ENCODE measurements at regions not wholly inside any gene's neighbourhood (a gene's known extent, or its start where the extent isn't known, plus 50 kb on each side); places are given as distances from the start of the nearest gene placed in this dataset.
"Not testable (repeated sequence)": the region's sequence is repeated elsewhere in the genome, so short reads cannot be mapped to it uniquely, and the experiment has no call there.

- Mint-ChIP-seq H3K27me3 (peaks cover 8 to 19% (median 8%) of the 10 kb centered on the region in 3 donors), H3K9me3 (peaks cover 0 to 10% (median 2%) of the 10 kb centered on the region in 7 donors), H3K27ac (no peak overlapping the region), H3K4me3 (no peak overlapping the region), H3K4me1 (no peaks in the 10 kb centered on the region), H3K36me3 (no peaks in the 10 kb centered on the region)
- DNase-seq (no peak), ATAC-seq (ENCODE audit: low read depth in 2 of 2) (no peak)
These were observed 84.5 kb upstream of the C10orf90 start for GRCh38 chr10:126754966-126755365.

- ATAC-seq (ENCODE audit: low read depth in 2 of 2) (no peak), DNase-seq (no peak)
- no peak overlapping the region for H3K27ac Mint-ChIP-seq
- H3K27me3 Mint-ChIP-seq: peaks cover 8 to 13% (median 8%) of the 10 kb centered on the region in 3 donors
- no peaks in the 10 kb centered on the region for H3K4me1 Mint-ChIP-seq
- no peaks in the 10 kb centered on the region for H3K36me3 Mint-ChIP-seq
- H3K9me3 Mint-ChIP-seq: peaks cover 2 to 17% (median 8%) of the 10 kb centered on the region in 7 donors
- no peak overlapping the region for H3K4me3 Mint-ChIP-seq
These were observed 88.4 kb upstream of the C10orf90 start for GRCh38 chr10:126758867-126759266.

- no peaks in the 10 kb centered on the region for H3K36me3 Mint-ChIP-seq
- DNase-seq (no peak), ATAC-seq (ENCODE audit: low read depth in 2 of 2) (no peak)
- peaks cover 5 to 12% (median 8%) of the 10 kb centered on the region in 3 donors for H3K27me3 Mint-ChIP-seq
- H3K4me3 Mint-ChIP-seq: no peak overlapping the region
- H3K9me3 Mint-ChIP-seq: peaks cover 3 to 17% (median 10%) of the 10 kb centered on the region in 7 donors
- no peak overlapping the region for H3K27ac Mint-ChIP-seq
- no peaks in the 10 kb centered on the region for H3K4me1 Mint-ChIP-seq
These were observed 89.0 kb upstream of the C10orf90 start for GRCh38 chr10:126759531-126759930.

- H3K9me3 Mint-ChIP-seq: peaks cover 0 to 13% (median 10%) of the 10 kb centered on the region in 7 donors
- not testable (repeated sequence) for H3K27ac Mint-ChIP-seq; H3K4me3 Mint-ChIP-seq; H3K27me3 Mint-ChIP-seq; H3K36me3 Mint-ChIP-seq; DNase-seq; H3K4me1 Mint-ChIP-seq; ATAC-seq (ENCODE audit: low read depth in 2 of 2)
These were observed 96.2 kb upstream of the C10orf90 start for GRCh38 chr10:126766646-126767045.

GRCh38 chr10:126770809-126771208 lies 100.3 kb upstream of the C10orf90 start:
- DNase-seq: no peak
- no peak for ATAC-seq (ENCODE audit: low read depth in 2 of 2)
- Mint-ChIP-seq H3K27me3 (no peaks in the 10 kb centered on the region), H3K36me3 (no peaks in the 10 kb centered on the region), H3K4me1 (no peaks in the 10 kb centered on the region), H3K27ac (no peak overlapping the region), H3K9me3 (peaks cover 0 to 4% (median 2%) of the 10 kb centered on the region in 7 donors), H3K4me3 (no peak overlapping the region)

GRCh38 chr10:126776168-126776567 lies 105.7 kb upstream of the C10orf90 start:
- no peak for DNase-seq
- no peak overlapping the region for H3K27ac Mint-ChIP-seq
- no peak for ATAC-seq (ENCODE audit: low read depth in 2 of 2)
- H3K9me3 Mint-ChIP-seq: peaks cover 0 to 2% (median 0%) of the 10 kb centered on the region in 7 donors
- H3K4me3 Mint-ChIP-seq: no peak overlapping the region
- H3K27me3 Mint-ChIP-seq: no peaks in the 10 kb centered on the region
- no peaks in the 10 kb centered on the region for H3K4me1 Mint-ChIP-seq
- H3K36me3 Mint-ChIP-seq: no peaks in the 10 kb centered on the region

GRCh38 chr10:126777714-126778113 lies 107.2 kb upstream of the C10orf90 start:
- no peaks in the 10 kb centered on the region for H3K36me3 Mint-ChIP-seq
- H3K4me3 Mint-ChIP-seq: no peak overlapping the region
- DNase-seq (no peak), ATAC-seq (ENCODE audit: low read depth in 2 of 2) (no peak)
- H3K27ac Mint-ChIP-seq: no peak overlapping the region
- no peaks in the 10 kb centered on the region for H3K4me1 Mint-ChIP-seq
- no peaks in the 10 kb centered on the region for H3K27me3 Mint-ChIP-seq
- H3K9me3 Mint-ChIP-seq: peaks cover 0 to 3% (median 0%) of the 10 kb centered on the region in 7 donors

GRCh38 chr10:126781450-126782216 lies 111.1 kb upstream of the C10orf90 start:
- peaks cover 0 to 7% (median 0%) of the 10 kb centered on the region in 7 donors for H3K9me3 Mint-ChIP-seq
- no peaks in the 10 kb centered on the region for H3K36me3 Mint-ChIP-seq
- DNase-seq (no peak), ATAC-seq (ENCODE audit: low read depth in 2 of 2) (no peak)
- no peaks in the 10 kb centered on the region for H3K27me3 Mint-ChIP-seq
- H3K4me1 Mint-ChIP-seq: no peaks in the 10 kb centered on the region
- no peak overlapping the region for H3K27ac Mint-ChIP-seq
- no peak overlapping the region for H3K4me3 Mint-ChIP-seq

- H3K4me3 Mint-ChIP-seq: no peak overlapping the region
- DNase-seq (no peak), ATAC-seq (ENCODE audit: low read depth in 2 of 2) (no peak)
These were observed 113.5 kb upstream of the C10orf90 start for GRCh38 chr10:126783806-126784557.

GRCh38 chr10:126787201-126787600 lies 116.7 kb upstream of the C10orf90 start:
- Mint-ChIP-seq H3K27ac (no peak overlapping the region), H3K4me1 (no peaks in the 10 kb centered on the region), H3K36me3 (no peaks in the 10 kb centered on the region)

More at GRCh38 chr10:126783806-126784557, 113.5 kb upstream of the C10orf90 start:
- Mint-ChIP-seq H3K27ac (no peak overlapping the region), H3K36me3 (no peaks in the 10 kb centered on the region), H3K4me1 (no peaks in the 10 kb centered on the region), H3K27me3 (no peaks in the 10 kb centered on the region), H3K9me3 (peaks cover 0 to 7% (median 0%) of the 10 kb centered on the region in 7 donors)

GRCh38 chr10:126795318-126795717 lies 109.9 kb upstream of the DOCK1 start:
- ATAC-seq (ENCODE audit: low read depth in 2 of 2): no peak
- peaks cover 5 to 38% (median 13%) of the 10 kb centered on the region in 7 donors for H3K9me3 Mint-ChIP-seq
- no peaks in the 10 kb centered on the region for H3K36me3 Mint-ChIP-seq
- H3K27me3 Mint-ChIP-seq: no peaks in the 10 kb centered on the region
- H3K4me1 Mint-ChIP-seq: no peaks in the 10 kb centered on the region
- no peak for DNase-seq
- H3K27ac Mint-ChIP-seq: no peak overlapping the region
- H3K4me3 Mint-ChIP-seq: no peak overlapping the region

More at GRCh38 chr10:126787201-126787600, 116.7 kb upstream of the C10orf90 start:
- DNase-seq (no peak), ATAC-seq (ENCODE audit: low read depth in 2 of 2) (no peak)
- Mint-ChIP-seq H3K4me3 (no peak overlapping the region), H3K9me3 (peaks cover 0 to 7% (median 2%) of the 10 kb centered on the region in 7 donors), H3K27me3 (no peaks in the 10 kb centered on the region)

GRCh38 chr10:126798649-126799048 lies 106.6 kb upstream of the DOCK1 start:
- no peak for ATAC-seq (ENCODE audit: low read depth in 2 of 2)
- H3K4me1 Mint-ChIP-seq: no peaks in the 10 kb centered on the region
- H3K27me3 Mint-ChIP-seq: no peaks in the 10 kb centered on the region
- no peak for DNase-seq
- no peaks in the 10 kb centered on the region for H3K36me3 Mint-ChIP-seq
- H3K27ac Mint-ChIP-seq: no peak overlapping the region
- no peak overlapping the region for H3K4me3 Mint-ChIP-seq
- H3K9me3 Mint-ChIP-seq: peaks cover 6 to 25% (median 9%) of the 10 kb centered on the region in 7 donors

GRCh38 chr10:126803394-126803793 lies 101.8 kb upstream of the DOCK1 start:
- DNase-seq (no peak), ATAC-seq (ENCODE audit: low read depth in 2 of 2) (no peak)

GRCh38 chr10:126804396-126804795 lies 100.8 kb upstream of the DOCK1 start:
- no peak overlapping the region for H3K27ac Mint-ChIP-seq

More at GRCh38 chr10:126803394-126803793, 101.8 kb upstream of the DOCK1 start:
- Mint-ChIP-seq H3K9me3 (peaks cover 0 to 6% (median 2%) of the 10 kb centered on the region in 7 donors), H3K4me1 (no peaks in the 10 kb centered on the region), H3K36me3 (no peaks in the 10 kb centered on the region), H3K27me3 (peaks cover 0 to 7% (median 0%) of the 10 kb centered on the region in 3 donors), H3K4me3 (no peak overlapping the region), H3K27ac (no peak overlapping the region)

More at GRCh38 chr10:126804396-126804795, 100.8 kb upstream of the DOCK1 start:
- DNase-seq: no peak
- H3K27me3 Mint-ChIP-seq: peaks cover 0 to 7% (median 0%) of the 10 kb centered on the region in 3 donors
- H3K36me3 Mint-ChIP-seq: no peaks in the 10 kb centered on the region
- H3K9me3 Mint-ChIP-seq: peaks cover 0 to 6% (median 2%) of the 10 kb centered on the region in 7 donors
- ATAC-seq (ENCODE audit: low read depth in 2 of 2): no peak
- H3K4me1 Mint-ChIP-seq: no peaks in the 10 kb centered on the region
- H3K4me3 Mint-ChIP-seq: peak overlapping the region in 1 of 8 donors; percentile 13

Measured in naive B cell (primary cell).